Ecto neural progenitor cell (in vitro differentiated cells): ENCODE measurements at regions not wholly inside any gene's neighbourhood (a gene's known extent, or its start where the extent isn't known, plus 50 kb on each side); places are given as distances from the start of the nearest gene placed in this dataset.
"Not testable (repeated sequence)": the region's sequence is repeated elsewhere in the genome, so short reads cannot be mapped to it uniquely, and the experiment has no call there.

Experiments
- DNase-seq: peaks from one replicate; pipeline ENCODE4 v3.0.0-alpha.2; 2018; ENCODE audit warnings: low spot score

DNA sequence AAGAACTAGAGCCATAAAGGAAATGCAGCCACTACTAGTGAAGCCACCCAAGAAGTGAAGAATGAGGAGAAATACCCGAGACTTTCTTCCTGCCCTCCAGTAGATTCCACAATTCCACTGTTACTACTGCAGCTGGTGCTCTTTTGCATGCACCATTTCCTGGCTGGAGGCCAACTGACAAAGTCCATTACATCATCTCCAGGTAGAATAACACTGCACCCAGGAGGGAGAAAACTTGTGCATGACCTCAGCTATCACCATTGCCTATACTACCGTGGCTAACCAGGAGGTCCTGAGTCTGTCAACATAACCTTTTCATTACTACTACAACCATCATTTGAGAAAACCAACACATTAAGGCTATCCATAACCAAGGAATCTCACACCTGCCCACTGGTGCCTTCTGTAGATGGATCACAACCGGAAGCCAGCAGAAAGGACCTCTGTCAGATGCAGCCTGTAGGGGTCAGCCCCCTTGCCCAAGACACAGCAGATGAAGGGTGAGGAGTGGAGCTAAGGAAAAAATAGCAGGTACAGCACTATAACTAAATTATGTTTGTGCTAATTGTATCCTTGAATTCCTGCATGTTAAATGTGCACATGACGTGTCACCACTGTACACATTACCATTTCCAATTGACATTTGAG, 200.8 kb upstream of the C2CD4B start:
- no peak for DNase-seq

DNA sequence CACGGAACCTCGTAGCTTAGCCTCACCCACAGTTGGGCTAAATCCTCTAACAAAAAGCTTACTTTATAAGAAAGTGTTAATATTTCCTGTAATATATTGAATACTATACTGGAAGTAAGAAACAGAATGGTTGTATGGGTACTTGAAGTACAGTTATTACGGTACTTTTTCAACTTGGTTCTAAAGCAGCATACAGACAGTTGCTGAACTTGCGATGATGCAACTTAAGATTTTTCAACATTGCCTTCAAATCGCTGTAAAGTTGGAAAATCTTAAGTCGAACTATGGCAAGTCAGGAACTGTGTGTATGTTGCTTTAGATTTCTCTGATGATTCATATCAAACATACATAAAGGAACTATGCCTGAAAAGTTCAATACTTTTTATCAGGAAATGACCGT, 204.4 kb upstream of the C2CD4B start:
- no peak for DNase-seq

DNA sequence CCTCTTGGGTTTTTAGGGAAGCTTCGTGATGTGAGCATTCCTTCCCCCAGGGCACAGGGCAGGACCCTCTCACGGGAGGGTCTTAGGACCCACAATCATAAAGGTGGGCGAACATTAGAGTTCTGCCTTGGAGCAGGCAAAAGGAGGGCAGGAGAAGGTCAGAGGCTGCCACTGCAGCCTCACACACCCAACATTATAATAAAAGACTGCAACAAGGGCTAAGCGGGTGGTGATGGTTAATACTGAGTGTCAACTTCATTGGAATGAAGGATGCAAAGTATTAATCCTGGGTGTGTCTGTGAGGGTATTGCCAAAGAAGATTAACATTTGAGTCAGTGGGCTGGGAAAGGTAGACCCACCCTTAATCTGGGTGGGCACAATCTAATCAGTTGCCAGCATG, 206.6 kb upstream of the C2CD4B start:
- DNase-seq: not testable (repeated sequence)

DNA sequence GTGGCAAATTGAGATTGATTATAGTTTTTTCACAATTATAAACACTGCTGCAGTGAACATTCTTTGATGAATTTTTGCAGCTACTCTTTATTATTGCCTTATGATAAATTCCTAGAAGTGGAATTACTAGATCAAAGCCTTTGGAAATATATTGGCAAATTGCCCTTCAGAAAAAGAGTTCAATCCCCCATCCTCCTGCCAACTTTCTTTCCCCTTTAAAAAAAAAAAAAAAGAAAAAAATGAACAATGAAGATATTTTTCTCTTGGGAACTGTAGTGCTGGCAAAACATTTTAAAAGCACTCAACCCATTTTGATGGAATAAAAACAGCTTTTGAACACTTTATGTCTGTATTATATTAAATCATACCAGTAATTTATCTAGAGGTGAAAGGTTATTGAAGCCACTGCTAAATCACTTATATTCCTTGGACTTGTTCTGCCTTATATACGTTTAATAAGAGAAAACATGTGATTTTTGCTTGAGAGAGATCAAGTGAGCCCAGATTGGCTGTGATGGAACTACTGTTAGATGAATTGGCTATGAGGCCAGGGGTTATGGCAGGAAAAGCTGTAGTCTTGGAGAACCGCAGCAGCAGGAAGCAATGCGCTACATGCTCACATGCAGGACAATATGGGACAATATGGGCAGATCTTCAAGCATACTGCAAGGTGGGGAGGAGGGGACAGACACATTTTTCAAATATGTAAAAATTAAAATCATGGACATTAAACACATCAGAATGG, 212.8 kb upstream of the C2CD4B start:
- no peak for DNase-seq

DNA sequence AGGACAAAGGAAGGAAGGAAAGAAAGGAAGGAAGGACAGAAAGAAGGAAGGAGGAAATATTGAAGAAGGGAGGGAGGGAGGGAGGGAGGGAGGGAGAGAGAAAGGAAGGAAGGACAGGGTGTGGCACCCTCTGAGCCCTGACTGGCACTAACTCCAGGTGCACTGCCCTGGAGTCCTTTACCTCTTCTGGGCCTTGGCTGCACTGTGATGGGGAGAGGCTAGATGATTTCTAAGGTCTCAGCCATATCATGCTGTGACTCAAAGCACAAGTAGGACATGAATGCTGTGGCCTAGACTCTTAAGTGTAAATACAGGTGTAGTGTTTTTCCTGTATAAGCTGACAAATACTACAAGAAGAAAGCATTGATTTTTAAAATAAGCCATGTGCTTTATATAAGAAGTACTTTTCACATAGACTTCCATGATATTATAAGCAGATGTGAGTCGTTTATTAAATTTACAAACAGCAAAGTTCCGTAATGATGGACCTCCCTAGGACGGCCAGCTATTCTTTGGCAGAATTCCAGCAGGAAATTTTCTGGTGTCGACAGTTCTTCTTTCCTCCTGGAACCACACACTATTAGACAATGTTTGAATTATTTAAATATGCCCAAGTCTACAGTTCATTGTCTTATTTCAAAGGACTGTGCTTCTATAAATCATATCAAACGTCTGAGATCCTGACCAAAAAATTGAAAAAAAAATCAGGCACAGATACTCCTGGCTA, 213.8 kb upstream of the C2CD4B start:
- DNase-seq: no peak

DNA sequence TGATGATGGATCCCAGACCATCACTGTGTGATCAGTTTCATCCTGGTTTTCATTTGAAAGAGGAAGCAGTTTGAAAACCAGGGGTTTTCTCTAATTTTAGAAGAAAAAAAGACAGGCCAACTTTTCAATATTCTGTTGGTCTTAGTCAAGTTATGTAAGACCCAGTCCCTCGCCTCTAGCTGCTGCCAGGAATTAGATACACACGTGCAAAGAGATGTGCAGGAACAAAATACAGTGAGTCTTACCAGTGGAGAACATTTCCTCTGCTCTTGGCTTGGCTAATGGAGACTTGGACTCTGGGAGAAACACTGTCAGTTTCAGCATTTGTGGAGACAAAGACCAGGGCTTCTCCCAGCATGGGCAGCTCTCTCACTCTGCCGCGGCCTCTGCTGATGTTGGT, 214.9 kb upstream of the C2CD4B start:
- DNase-seq: no peak

DNA sequence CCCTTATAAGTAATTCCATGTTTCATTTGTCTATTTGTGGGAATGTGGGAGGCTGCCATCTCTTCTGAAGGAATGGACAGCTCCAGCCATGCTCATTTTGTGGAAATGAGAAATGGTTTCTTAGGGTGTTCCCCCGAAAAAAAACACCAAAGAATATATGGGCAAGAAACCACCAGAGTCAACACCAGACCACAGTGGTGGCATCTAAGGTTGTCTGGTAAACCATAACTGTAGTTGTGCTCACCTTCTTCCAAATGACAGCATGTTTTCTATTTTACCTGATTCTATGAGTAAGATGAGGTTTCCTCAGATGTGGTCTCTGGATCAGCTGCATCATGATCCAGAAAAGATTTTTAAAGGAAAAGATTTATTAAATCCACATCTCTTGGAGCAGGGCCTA, 217.0 kb upstream of the C2CD4B start:
- DNase-seq: no peak

DNA sequence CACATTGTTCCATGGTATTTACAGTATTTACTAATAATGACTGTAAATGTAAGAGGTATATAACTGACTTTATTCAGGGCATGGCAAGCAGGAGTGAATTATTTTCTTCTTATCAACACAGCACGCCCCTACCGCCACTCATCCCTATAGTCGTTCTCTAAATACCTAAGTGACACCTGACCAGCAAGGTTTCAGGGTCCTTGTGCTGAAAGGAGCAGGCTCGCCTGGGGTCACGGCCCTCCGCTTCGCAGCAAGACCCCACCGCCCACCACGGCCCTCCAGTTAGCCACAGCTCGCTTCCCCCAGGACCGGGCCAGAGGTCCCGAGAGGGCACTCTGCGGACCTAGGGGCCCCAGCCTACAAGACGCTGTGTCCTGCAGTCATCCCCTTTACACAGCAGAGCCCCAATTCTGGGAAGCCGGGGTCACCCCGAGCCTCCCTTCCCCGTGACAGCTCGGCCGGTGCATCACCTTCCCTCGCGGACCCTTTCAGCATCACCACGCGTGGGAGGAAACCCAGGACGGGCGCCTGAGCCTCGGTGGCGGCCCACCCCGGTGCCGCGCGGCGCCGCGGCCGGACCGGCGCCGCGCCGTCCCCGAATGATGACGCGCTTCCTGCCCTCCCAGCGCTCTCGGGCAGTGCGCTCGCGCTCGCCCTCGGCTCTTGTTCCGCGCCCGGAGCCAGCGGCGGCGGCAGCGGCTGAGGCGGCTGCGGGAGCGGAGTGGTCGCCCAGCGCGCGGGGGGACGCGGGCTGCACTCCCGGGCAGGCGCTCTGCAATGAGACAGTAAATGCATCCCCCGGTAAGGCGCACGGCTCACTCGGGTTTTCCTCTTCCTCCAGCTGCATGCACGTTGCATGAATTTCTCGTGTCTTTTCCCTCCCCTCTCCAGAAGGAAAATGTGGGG, 225.1 kb upstream of the C2CD4B start, which contains the start of gene TLN2:
TLN2 (plus strand) TSS at position 666 of the 906 bp plus-strand sequence.
- peak; percentile 84 for DNase-seq

DNA sequence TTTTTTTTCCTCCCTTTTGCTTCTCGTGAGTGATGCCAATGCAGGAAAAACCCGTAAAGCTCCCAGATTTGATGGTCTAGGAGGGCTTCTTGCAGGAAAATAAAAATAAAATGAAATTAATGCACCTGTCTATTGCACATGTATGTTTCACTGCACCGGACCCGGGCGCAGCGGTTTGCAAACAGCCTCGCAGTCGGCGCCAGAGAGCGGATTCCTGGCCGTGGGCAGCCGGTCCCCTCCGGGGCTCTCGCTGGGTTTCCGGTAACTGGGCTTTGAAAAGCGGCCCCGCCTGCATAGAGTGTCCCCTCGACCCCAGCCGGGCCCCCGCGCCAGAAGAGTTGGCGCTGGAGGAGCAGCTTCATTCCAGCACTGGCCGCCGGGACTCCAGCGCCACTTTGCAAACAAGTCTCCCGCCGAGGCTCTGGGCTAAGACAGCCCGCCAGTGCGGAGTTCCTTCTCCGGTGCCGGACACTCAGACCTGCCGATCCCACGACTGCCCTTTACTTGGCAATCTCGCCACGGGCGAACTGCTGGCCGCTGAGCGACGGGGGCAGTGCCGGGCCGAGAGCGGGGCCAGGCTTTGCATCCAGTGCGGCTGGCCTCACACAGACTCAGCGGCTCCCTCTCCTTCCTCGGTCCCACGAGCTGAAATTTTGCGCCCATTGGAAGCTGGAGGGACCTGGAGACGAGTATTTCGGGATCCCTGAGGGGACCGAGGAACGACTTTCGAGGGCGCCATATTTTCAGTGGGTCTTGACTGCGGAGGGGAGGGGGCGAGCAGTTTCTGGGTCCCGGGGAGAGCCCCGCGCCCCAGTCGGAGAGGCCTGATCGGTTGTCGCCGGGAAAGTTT, 225.9 kb upstream of the C2CD4B start:
- DNase-seq: peak; percentile 77

DNA sequence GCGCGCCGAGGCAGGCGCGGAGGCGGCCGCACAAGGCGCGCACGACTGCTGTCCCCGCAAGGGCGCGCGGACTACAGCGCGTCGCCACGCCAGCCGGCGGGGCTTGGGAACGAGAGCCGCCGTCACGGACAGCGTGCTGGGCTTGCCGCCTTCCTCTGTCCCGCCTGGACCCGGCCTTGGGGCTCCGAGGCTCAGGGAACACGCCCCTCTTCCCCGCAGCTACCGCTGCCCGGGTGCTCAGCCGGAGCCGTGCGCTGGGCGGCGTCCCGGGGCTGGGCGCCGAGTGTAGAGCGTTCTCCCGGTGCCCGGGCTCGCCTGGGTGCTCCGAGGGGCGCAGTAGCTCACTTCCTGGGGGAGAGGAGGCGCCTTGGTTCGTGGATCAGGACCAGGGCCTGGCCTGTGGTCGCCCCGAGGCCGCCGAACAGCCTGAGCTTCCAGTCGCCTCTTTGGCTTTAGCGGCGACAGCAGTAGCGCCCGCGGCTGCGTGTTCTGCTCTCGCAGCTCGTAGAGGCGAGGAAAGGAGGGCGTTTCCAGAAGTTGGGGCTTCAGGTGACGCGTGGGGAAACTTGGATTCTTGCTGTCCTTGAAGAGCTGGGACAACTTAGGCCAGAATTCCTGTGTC, 226.7 kb upstream of the C2CD4B start:
- peak; percentile 74 for DNase-seq

DNA sequence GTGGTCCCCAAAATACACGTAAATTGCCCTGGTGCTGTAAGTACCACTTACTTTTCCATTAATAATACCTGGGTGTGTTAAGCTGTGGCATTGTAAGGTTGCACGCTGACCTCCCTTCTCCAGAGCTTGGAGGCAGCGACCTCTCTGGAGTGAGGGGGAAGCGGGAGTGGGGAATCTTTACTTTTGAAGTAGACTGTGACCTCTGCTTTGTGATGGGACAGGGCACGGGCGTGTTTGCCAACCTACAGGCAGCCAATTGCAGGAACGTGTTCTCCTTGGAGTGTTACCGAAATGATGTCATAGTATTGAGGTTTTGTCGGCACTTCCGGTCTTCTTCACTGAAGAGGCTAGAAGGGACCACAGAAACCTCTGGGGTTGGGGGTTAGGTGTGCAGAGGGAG, 227.3 kb upstream of the C2CD4B start:
- DNase-seq: peak; percentile 52

DNA sequence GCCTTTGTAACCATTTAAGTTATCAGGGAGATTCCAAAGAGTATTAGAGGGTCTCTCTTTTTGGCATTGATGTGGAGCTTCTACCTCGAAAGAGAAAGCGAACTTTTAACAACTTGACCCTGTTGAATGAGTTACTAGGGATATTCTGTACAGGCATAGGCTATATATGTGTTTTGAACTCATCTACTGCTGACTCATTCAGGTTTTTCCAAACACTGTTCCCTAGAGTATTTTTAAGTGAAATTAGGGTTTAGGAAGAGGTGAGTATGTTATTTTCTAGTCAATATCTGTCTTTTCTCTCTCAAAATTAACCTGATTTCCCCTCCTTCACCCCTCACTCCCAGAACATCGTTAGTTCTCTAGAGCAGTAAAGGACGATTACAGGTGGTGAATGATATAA, 228.1 kb upstream of the C2CD4B start:
- DNase-seq: no peak

DNA sequence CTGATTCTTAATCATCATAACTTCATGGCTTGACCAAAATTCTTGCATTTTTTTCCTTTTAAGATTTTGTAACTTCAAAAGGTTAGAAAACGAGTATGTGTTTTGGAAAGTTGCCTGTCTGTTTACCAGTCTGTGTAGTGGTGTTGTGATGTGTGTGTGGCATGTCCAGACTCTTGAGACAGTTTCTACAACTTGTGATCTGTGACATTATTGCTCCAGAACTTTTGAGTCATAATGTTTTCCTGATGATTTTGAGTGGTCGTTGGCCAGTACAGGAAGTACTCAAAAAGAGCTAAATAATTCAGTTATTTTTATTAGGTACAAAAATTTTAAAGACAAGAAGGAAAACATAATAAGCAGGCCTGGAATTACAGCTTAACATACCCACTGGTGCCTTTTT, 229.0 kb upstream of the C2CD4B start:
- DNase-seq: no peak

DNA sequence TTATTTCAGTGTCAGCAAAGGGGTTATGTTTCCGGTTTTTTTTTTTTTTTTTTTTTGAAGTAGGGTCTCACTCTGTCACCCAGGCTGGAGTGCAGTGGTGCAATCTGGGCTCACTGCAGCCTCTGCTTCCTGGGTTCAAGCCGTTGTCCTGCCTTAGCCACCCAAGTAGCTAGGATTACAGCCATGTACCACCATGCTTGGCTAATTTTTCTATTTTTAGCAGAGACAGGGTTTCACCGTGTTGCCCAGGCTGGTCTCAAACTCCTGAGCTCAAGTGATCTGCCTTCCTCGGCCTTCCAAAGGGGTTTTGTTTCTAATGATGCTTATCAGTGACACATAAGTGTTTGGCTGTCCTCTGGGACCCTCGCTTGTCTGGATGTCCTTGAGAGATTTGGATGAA, 235.7 kb upstream of the C2CD4B start:
- DNase-seq: no peak

DNA sequence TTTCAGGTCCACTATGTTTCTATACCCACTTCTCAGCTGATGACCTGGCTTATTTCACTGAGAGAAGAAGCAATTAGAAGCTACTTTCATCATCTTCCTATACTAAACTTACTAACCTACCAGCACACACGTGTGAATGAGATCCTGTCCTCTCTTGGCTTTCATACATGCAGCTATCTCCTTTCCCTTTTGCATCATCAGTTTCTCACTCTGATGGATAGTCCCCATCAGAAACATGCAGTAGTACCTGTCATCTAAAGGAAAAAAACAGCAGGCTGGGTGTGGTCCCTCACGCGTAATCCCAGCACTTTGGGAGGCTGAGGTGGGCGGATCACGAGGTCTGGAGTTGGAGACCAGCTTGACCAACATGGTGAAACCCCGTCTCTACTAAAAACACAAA, 237.6 kb upstream of the C2CD4B start:
- DNase-seq: no peak

DNA sequence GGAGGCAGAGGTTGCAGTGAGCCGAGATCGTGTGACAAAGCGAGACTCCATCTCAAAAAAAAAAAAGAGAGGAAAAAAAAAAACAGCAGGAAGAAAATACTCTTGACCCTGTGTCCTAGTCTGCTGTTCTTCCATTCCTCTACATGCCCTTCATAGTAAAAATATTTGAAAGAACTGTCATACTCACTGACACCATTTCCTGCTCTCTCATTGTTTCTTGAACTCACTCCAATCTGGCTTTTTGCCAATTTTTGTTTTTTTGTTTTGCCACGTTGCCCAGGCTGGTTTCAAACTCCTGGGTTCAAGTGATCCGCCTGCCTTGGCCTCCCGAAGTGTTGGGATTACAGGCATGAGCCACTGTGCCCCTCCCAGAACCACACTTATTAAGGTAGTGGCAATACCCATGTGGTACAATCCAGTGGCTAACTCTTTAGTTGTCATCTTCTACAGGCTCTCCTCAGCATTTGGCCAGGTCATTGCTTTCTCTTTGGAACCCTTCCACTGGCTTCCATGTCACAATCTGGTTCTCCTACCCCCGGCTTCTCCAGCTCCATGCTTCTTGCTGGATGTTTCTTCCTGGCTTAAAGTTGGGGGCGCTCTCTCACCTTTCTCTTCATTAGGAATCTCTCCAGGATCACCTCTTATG, 238.2 kb upstream of the C2CD4B start:
- DNase-seq: no peak

DNA sequence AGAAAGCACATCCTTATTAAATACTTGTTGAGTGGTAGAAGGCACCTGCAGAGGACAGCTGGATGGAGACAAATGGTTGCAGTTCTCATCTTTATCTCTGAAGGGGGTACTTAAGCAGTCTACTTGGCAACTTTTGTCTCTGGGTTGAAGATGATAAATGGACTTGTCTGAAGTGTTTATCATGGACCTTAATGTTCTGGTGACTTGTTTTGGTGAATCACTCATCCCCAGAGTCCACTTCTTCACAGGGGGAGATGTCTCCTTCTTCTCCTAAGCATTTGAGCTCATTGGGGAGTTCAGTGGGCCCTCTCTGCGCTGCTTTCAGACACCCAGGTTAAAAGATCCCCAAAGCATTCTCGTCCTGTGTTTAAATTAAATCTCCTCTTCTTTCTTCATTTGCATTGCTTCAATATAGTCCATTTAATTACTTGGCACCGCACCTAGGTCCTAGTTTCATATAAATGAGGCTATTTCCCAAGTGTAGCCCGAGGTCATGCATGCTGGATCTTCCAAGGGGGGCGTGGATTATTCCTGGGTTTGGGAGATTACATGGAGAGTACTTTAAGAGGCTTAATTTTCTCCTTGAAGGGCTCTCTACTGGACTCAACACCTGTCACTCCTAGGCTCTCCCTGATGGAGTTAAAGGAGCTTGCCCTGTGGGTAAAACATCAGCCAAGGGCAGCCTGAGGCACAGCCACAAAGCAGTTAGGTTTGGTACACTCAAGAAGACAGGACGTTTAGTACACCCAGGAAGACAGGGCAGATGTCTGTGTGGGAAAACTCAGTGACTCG, 239.3 kb upstream of the C2CD4B start:
- no peak for DNase-seq

DNA sequence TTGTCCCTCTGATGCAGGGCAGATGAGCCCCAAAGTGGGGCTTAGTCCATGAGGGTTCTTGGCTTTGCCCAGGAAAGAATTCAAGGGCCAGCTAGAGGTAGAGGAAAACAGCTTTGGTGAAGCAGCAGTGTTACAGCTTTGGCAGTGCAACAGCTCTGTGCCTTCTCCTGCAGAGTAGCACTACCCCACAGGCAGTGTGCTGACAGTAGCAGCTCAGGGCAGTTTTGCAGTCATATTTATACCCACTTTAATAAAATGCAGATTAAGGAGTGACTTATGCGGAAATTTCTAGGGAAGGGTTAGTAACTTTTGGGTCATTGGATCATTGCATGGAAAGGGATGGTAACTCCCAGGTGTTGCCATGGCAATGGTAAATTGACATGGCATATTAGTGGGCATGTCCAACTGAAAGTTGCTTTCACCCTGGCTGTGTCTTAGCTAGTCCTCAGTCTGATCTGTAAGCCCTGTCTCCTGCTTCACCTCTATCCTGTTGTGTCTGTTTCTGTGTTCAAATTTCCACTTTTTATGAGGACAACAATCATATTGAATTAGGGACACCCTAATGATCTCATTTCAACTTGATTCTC, 241.3 kb upstream of the C2CD4B start:
- DNase-seq: no peak

DNA sequence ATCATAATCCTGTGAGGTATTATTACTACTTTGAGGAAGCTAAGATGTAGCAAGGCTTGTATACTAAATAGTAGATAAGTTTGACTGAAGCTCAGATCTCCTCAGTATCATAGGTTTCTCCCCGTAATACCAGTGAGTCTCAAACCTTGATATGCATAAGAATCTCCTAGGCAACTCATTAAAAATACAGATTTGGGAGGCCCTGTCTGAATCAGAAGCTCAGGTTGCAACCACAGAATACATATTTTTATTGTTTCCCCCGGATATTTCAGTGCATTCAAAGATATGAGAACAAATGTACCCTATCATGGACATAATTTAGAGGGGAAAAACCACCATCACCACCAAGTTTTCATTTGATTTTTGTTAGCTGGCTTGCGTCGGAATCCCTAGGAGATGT, 242.1 kb upstream of the C2CD4B start:
- DNase-seq: no peak
